ENCODE measurements at regions not wholly inside any gene's neighbourhood (a gene's known extent, or its start where the extent isn't known, plus 50 kb on each side); places are given as distances from the start of the nearest gene placed in this dataset.

GRCh38 chr6:22418714-22419113 is 121.9 kb upstream of the PRL start:
- intact Hi-C loops (cut with DNase I): no loop called here
- no peak for DNase-seq
- H3K4me3 ChIP-seq: no peak overlapping the region
- TF ChIP-seq POLR2AphosphoS5 (IDR thresholded peaks at IDR 0.05) (no peak), EP300 (IDR thresholded peaks at IDR 0.05) (no peak), POLR2A (IDR thresholded peaks at IDR 0.05) (no peak), CTCF (IDR thresholded peaks at IDR 0.05) (no peak)
- no peaks in the 10 kb centered on the region for H3K27me3 ChIP-seq
- WGBS, 2 donors: 84 to 94% methylated on average over 1 of the region's 1 CpG
- peaks cover 0 to 3% (median 0%) of the 10 kb centered on the region in 4 donors for H3K4me1 ChIP-seq
- no peak overlapping the region for H3K27ac ChIP-seq
- H3K36me3 ChIP-seq: no peaks in the 10 kb centered on the region
- no peaks in the 10 kb centered on the region for H3K9me3 ChIP-seq

- H3K9me3 ChIP-seq: no peaks in the 10 kb centered on the region
- H3K36me3 ChIP-seq: no peaks in the 10 kb centered on the region
- no peak overlapping the region for H3K4me3 ChIP-seq
- no peak overlapping the region for H3K27ac ChIP-seq
- 87% methylated on average over 2 of the region's 2 CpGs for WGBS, 2 donors
- TF ChIP-seq POLR2AphosphoS5 (IDR thresholded peaks at IDR 0.05): no peak
- no peak for TF ChIP-seq POLR2A (IDR thresholded peaks at IDR 0.05)
- TF ChIP-seq CTCF (IDR thresholded peaks at IDR 0.05): no peak
- TF ChIP-seq EP300 (IDR thresholded peaks at IDR 0.05): no peak
- H3K27me3 ChIP-seq: no peaks in the 10 kb centered on the region
- DNase-seq: no peak
- intact Hi-C loops (cut with DNase I): no loop called here
- H3K4me1 ChIP-seq: no peaks in the 10 kb centered on the region
These were observed 124.4 kb upstream of the PRL start for GRCh38 chr6:22421198-22421597.

GRCh38 chr6:22424196-22424595 is 127.4 kb upstream of the PRL start:
- no peak for DNase-seq
- intact Hi-C loops (cut with DNase I): no loop called here
- no peaks in the 10 kb centered on the region for H3K9me3 ChIP-seq
- no peaks in the 10 kb centered on the region for H3K4me1 ChIP-seq
- no peak for TF ChIP-seq POLR2A (IDR thresholded peaks at IDR 0.05)
- TF ChIP-seq EP300 (IDR thresholded peaks at IDR 0.05): no peak
- no peak for TF ChIP-seq CTCF (IDR thresholded peaks at IDR 0.05)
- no peak for TF ChIP-seq POLR2AphosphoS5 (IDR thresholded peaks at IDR 0.05)
- H3K4me3 ChIP-seq: no peak overlapping the region
- H3K27ac ChIP-seq: no peak overlapping the region
- no peaks in the 10 kb centered on the region for H3K27me3 ChIP-seq
- WGBS, 2 donors: 80 to 87% methylated on average over 2 of the region's 2 CpGs
- no peaks in the 10 kb centered on the region for H3K36me3 ChIP-seq

GRCh38 chr6:22432060-22432459 is 135.2 kb upstream of the PRL start:
- 85 to 92% methylated on average over 2 of the region's 2 CpGs for WGBS, 2 donors
- H3K27me3 ChIP-seq: no peaks in the 10 kb centered on the region

More at GRCh38 chr6:22432060-22432459, 135.2 kb upstream of the PRL start:
- no peak for DNase-seq
- Histone ChIP-seq H3K4me1 (peaks cover 0 to 12% (median 7%) of the 10 kb centered on the region in 4 donors), H3K9me3 (no peaks in the 10 kb centered on the region), H3K36me3 (no peaks in the 10 kb centered on the region), H3K4me3 (no peak overlapping the region), H3K27ac (no peak overlapping the region)
- TF ChIP-seq CTCF (IDR thresholded peaks at IDR 0.05) (no peak), POLR2AphosphoS5 (IDR thresholded peaks at IDR 0.05) (no peak), EP300 (IDR thresholded peaks at IDR 0.05) (no peak), POLR2A (IDR thresholded peaks at IDR 0.05) (no peak)
- intact Hi-C loops (cut with DNase I): no loop called here

Measured in sigmoid colon (tissue), 6 donors.